ENCODE measurements at regions not wholly inside any gene's neighbourhood (a gene's known extent, or its start where the extent isn't known, plus 50 kb on each side); places are given as distances from the start of the nearest gene placed in this dataset.
"Not testable (repeated sequence)": the region's sequence is repeated elsewhere in the genome, so short reads cannot be mapped to it uniquely, and the experiment has no call there.

DNA sequence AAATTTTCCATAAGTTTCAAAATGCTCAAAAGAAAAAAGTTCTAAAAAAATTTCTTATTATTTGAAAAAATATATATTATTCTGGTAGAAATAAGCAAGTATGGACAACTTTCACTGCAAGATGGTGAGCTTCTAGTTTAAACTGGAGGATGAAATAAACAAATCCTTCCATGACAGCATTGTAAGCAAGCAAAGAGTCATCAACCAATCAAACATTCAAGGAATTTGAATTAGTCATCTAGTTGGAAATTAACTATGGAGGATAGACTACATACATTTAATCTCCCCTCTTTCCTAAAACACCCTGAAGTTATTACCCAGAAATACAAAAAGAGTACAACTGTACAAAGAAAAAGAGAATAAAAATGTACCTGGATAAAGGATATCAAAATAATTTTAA lies 51.0 kb upstream of the IRX5 start:
- no peak for DNase-seq

DNA sequence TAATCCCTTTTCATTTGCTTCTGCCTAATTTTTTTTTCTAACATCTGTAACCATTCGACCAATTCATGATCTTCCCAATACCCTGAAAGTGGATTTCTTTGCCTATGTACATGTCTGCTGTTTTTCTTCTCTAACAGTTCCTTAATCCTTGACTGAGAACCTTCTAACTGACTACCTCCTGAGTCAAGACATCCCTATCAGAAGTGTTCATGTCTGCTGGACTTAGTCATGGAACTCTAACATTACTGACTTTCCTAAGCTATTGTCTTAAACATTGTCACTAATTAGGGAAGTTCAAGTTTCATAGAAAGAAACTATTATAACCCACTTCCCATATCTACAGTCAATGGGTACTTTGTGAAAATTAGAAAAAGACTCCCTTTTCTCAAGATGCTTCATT lies 52.4 kb upstream of the IRX5 start:
- DNase-seq: no peak

DNA sequence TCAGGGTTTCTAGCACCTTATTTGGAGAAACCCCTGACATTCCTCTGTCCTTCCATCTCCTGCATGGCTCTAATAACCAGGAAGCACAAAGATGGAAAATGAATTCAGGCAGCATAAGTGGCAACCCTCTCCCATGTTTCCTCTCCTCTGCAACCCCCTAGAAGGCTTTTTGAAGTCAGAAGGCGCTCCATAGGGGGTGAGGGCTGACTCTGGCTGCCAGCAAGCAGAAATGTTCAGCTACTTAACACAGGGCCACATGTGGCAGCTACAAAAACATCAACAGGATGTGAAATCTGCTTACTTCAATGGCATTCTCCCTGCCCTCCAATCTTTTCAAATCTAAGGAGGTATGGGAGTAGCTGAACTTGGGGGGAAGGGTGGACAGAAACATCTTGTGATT lies 55.2 kb upstream of the IRX5 start:
- DNase-seq: no peak

DNA sequence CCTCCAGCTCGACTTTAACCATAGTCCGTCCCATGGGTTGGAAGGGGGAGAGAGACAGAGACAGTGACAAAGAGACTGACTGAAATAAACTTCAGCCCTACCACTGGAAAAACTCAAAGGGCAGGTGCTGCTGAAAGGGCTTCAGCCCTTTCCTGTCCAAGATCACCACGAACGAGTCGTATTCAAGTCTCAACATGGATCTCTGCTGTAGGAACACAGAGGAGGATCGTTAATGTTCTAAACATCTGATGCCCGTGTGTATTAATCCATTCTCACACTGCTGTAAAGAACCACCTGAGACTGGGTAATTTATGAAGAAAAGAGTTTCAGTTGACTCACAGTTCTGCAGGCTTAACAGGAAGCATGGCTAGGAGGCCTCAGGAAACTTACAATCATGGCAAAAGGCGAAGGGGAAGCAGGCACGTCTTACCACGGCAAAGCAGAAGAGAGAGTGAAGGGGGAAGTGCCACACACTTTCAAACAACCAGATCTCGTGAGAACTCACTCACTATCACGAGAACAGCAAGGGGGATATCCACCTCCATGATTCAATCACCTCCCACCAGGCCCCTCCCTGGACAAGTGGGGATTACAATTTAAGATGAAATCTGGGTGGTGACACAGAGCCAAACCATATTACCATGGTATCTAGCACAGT lies 56.8 kb upstream of the IRX5 start:
- not testable (repeated sequence) for DNase-seq

DNA sequence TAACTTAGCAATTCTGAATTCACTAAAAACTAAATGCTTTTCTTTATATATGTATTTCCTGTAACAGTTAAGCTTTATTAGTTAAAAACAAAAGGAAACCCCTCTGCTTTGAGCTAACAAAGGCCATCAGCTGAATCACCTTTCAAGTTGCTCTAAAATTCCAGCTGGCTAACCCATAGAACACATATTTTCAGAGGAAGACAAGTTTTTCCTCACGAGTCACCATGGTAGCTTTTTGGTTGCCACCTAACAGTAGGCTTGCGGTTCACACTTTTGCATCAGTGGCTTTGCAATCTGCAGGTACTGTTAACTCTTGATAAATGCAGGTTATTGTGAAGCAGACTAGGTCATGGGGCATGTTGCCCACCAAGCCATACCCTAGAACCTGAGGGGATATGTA lies 57.6 kb upstream of the IRX5 start:
- DNase-seq: no peak

DNA sequence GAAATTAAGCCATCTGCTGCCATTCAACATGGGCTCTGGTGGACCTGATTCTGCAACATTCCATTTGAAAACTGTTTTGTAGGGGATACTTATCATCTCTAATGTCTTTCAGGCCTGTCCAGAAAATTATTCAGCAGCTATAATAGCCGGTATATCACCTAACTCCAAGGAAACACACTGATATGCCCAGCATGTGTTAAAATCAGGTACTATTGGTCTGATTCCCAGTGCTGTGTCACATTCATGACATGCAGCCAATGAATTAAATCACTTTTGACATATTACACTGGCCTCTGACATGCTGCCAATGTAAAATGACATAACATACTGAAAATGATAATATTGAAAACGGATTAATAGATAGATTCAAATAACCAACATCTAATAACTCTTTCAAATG lies 60.5 kb upstream of the IRX5 start:
- no peak for DNase-seq

DNA sequence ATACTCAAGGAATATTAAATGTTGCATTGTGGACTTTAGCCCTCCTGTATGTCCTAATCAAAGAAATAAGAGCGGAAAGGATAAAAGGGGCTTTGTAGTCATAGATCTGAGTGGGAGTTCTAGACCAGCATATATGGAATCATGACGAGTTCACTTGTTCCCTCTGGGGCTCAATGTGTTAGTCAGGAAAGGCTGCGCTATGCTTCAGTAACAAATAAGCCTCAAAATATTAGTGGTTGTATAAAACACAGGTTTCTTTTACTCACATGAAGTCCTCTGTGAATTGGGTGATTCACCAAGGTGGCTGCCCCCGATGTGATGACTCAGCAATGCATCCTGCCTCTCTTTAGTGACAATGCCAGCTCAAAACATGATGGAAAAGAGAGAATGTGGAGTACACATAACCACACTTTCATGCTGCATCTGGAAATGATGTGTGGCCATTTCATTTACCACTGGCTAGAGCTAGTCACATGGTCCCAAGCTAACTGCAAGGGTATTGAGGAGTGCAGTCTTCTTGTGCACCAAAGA lies 63.3 kb upstream of the IRX5 start:
- DNase-seq: no peak

DNA sequence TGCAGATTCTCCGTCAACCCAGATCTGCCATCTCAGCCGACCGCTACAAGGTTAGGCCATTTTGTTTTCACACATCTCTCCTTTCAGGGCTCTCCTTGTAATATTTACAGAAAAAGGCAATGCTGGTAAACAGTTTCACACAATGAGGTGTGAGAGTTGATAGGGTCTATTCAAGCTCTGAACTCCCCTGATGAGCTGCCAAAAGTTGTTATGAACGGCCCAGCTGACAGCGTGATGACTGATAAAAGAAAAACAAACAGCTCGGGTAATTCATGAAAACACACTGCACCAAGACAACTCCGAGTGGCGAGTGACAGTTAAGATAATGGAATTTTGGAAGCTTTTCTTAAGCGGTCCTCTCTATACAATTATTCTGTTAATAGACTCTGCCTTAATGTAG lies 68.1 kb upstream of the IRX5 start:
- DNase-seq: no peak

DNA sequence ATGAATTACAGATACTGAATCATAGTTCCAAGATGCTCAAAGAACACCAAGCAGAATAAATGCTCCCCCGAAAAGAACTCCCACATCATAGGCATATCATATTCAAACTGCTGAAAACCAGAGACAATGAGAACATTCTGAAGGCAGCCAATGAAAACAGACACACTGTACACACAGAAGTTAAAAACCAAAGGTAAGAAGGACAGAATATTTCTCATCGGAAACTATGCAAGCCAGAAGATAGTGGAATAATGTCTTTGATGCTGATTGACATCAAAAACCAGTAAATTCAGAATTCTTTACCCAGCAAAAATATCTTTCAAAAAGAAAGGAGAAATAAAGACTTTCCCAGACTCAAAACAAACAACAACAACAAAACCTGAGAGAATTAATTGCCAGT lies 73.8 kb upstream of the IRX5 start:
- no peak for DNase-seq

DNA sequence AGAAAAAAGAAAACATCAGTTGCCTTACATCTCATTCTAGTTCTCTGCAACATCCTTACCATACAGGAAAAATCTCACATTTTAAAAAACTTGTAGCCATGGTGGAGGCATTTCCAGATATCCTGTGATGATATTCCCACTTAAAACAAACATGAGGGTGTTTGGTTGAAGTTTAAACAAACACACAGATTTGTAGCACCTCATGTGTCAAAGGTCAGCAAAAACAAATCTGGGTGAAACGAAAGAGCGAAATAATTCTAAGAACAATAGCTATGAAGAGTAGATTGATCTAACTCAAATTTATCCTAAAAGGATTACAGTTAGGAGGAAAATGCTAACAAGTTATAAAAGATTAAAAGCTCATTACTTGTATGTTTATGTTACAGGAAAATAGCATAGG lies 83.1 kb upstream of the IRX5 start:
- no peak for DNase-seq

DNA sequence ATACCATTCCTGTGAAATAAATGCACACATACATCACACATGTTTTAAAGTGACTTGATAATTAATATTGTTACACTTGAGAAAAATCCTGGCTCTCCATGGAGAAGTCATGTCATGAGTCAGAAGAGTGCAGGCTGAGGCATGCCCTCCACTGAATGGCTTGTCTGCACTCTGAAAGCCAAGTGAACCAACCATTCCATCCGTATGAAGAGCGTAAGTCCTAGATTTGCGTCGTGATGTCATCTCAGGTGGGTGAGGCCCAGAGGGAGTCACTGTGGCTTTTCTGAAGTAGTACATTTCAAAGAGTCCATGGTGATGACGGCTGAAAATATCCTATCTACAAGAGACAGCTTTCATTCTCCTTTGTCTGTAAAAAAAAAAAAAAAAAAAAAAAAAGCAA lies 83.5 kb upstream of the IRX5 start:
- DNase-seq: no peak

DNA sequence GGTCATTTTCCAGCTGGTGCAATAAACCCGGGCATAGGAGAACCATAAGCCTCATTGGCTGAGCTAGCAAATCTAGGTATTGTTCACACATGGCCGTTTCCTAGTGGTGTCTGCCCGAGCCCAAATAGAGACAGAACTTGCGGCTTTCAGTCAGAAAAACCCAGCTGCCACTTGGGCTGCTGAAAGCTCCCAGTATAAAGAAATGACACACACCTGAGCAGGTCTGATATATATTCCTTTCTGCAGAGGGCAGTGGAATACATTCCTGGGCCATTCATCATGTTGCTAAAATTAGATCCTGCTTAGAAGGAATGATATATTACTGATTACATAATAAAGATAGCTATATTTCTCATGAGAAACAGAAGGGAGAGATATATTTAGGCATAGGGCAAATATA lies 83.9 kb upstream of the IRX5 start:
- no peak for DNase-seq

DNA sequence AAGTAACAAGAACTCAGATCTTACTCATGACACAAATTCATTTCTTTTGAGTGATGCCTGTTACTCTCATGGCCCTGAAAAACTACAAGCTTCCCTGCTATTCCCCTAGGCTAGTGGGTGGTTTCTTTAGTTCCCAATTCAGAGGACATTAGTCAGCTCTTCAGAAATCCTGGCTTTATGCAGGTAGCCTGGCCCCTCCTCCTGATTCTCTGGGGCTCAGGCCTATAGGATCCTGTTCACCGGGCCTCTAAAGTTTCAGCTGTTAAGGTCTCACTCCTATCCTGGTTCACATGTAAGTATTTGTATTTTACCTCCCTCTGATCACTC lies 87.3 kb upstream of the IRX5 start:
- DNase-seq: no peak

DNA sequence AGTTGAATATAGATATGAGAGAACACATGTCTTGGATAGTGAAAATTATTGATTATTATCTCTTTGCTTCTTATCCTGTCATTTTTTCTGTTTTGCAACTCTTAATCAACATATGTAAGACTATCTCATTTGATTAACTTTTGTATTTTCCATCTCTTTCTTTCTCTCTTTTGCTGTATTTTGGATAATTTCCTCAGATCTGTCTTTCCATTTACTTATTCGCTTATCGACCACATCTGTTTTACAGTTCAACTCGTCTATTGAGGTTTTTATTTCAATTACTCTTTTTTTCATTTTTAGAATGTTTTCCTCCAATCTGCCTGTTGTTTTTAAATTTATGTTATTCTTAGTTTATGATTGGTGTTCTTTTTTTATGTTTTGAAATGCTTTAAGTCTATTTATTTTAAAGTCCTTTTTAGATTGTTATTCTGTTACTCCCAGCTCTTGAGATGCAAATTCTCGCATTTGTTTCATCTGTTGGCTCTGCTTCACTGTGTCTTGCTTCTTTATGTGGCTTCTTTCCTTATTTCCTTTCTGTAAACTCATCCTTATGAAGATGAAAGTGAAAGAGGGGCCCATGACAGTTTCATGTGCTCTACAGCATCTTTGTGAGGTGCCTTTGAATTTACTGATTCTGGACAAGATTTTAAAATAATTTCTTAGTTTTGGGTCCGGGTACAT lies 87.8 kb upstream of the IRX5 start:
- DNase-seq: no peak

DNA sequence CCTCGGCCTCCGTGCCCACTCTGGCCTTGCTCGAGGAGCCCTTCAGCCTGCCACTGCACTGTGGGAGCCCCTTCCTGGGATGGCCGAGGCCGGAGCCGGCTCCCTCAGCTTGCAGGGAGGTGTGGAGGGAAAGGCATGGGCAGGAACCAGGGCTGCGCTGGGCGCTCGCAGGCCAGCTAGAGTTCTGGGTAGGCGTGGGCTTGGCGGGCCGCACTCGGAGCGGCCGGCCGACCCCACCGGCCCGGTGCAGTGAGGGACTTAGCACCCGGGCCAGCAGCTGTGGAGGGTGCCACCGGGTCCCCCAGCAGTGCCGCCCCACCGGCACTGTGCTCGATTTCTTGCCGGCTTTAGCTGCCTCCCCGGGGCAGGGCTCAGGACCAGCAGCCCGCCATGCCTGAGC lies 101.0 kb upstream of the IRX5 start:
- no peak for DNase-seq

DNA sequence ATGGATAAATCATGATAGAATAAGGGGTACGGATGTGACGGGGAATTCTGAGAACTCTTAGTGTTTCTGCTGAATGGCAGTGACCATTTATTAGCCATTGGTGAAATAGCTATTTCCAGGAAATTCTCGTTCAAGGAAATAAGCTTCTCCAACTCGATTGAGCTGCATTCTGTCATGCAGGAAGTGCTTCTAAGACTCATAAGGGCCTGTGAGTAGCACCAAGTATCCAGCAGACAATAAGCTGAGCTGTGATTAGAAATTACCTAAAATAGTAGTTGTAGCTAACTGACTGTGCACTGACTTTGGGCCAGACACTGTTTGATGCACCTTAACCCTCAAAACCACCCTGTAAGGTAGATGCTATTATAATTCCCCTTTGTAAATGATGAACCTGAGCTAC lies 107.8 kb upstream of the IRX5 start:
- no peak for DNase-seq

DNA sequence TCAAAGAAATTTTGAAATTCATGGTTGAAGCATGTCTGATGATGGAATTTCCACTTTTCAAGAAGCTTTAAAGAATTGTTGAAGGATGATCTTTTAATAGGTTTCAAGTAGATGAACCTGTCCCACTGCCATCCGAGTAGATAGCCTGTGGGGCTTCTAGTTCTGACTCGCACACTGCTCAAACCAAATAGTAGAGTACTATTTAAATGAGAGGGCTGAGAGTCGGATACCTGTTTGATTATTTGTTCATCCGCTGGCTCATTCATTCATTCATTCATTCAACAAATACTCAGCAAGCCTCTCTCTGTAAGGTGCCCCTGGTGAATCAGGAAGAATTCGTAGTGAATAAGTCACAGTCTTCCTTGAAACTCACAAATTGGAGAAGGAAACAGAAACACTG lies 108.2 kb upstream of the IRX5 start:
- no peak for DNase-seq

DNA sequence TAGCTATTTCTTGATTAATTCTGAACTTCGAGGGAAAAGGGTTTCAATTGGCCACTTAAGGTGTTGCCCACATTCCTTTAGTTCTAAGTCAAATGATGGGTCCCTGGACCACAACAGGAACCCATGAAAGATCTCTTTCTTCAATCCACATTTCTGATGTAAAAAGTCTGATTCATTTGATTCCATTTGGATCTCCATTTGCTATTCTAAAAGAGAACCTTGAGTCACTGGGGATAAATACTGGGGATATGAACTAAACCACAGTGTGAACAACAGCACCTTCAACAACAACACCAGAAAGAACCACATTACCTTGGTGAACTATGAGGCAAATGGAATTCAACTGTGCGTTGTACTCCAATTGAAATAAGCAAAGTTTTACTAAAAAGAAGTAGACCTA lies 108.9 kb upstream of the IRX5 start:
- no peak for DNase-seq

DNA sequence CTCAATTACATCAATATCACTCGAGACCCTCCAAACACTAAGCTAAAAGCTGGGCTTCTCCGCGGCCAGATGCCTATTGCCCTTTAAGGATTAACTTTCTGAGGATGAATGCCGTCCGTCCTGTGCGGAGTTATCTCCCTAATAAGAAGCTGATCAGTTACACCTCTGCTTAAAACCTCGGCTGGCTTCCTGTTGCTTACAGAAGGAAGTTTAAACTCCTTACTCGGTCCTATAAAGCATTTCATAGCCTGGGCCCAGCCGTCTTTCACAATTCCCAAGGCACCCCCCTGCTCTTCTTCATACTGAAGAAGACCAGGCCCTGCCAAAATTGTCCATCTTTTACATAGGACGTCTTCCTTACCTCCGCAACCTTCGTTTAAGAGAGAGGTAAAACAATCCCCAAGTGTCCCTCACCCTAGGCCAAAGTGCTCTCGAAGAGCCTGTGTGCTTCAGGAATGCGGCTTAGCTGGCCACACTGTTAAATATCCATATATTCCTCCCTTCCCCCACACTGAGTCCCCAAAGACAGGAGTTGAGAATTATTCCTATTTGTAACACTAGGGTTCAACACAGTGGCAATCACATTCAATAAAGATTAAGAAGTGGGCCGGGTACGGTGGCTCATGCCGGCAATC lies 112.6 kb upstream of the IRX5 start:
- DNase-seq: peak; percentile 31

DNA sequence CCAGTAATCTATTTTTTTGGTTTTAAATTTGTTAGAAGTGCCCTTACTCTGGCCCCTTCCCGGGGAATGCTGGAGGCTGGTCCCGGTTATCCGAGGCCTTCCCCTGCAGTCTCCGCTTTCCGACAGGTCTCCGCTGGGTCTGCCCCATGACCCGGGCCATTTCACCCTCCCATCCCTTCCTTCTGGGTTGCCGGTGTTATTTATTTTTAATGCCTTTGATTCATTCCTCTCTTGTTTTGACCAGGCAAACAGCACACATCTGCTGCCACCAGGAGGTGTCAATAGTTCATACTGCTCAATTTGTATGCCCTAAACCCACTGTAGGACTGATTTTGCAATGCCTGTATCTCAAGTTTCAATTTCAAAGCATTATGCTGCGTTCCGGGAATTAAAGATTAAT lies 113.2 kb upstream of the IRX5 start:
- peak; percentile 12 for DNase-seq

DNA sequence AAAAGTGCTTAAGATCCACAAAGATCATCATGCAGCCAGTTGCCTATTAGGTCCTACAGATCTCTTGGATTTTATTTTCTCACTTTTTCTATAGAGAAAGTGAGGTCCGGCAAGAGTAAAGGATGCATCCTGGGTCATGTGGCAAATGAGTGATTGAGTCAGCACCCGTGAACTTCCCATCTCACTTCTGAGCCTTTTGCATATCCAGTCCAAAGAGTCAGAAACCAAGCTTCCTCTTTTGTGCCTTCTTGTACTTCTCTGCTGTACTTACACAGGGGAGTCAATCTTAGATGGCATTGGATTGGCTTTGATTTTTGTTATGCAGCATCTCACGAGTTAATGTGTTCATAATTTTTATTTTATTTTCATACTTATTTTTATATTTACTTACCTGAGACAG lies 114.2 kb upstream of the IRX5 start:
- no peak for DNase-seq

DNA sequence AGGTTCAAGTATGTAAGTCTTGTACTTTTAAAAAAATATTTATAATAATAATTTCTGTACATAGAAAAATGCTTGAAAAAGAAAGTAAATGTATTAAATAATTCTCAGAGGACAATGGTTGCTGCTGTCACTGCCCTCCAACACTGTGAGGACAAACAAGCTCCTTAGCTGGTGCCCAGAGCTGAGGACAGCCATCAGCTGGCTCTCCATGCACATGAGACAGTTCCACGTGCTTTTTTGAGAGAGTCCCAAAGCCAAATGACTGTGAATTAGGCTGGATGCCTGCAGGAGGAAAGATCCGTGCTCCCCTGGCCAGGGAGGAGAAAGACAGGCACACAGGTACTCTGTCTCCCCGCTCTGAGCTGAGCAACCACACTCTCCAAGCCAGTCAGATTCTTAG lies 115.5 kb upstream of the IRX5 start:
- DNase-seq: no peak

DNA sequence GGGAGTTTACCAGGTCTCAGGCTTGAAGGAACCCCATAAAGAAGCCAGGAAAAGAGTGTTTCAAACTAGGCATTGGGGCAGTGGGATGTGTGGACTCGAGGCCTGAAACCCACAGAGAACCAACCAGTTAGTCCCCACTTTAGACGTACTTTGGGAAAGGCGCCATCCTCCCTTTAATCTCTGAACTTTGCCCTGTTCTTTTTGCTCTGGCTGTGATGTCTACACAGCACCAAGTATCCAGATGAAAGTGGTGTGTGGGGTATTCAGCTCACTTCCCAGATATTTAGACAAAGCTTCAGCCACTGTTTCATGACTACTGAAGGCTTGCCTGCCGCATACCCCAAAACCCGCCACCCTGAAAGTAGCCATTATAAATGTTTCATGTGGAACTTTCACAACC lies 116.9 kb upstream of the IRX5 start:
- no peak for DNase-seq

DNA sequence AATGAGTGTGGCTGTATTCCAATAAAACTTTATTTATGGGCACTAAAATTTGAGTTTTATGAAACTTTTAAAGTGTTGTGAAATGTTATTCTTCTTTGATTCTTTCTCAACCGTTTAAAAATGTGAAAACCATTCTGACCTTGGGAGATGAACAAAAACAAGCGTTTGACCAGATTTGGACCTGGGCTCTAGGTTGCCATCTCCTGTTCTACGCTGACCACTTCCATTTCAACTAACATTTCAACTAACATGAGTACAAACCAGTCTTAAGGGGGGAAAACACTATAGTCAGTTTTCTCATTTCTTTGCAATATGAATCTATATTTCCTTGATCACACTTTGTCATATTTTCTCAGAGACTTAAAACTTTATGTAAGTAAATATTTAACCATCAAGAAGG lies 118.4 kb upstream of the IRX5 start:
- no peak for DNase-seq

DNA sequence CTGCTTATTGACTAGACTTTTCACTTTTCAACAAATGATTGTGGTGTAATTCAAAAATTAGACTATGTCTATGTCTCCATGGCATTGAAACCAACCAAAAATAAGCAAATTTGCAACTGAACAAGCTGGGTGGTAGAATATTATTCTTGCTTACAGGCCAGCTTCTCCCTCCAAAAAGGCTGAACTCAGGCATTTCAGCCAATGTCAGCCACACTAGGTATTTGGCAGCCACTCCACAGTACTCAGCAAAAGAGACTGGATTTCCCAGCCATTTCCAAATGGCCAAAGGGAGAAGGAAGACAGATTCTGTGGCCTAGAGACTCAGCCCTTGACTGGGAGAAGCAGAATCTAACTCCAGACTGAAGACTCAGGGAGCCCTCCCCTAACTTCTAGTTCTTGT lies 121.8 kb upstream of the IRX5 start:
- DNase-seq: no peak
